ENCODE measurements at regions not wholly inside any gene's neighbourhood (a gene's known extent, or its start where the extent isn't known, plus 50 kb on each side); places are given as distances from the start of the nearest gene placed in this dataset.
"Not testable (repeated sequence)": the region's sequence is repeated elsewhere in the genome, so short reads cannot be mapped to it uniquely, and the experiment has no call there.

- no peak for DNase-seq
- no peak for ATAC-seq
- intact Hi-C loops (cut with micrococcal nuclease) = no loop called here
These were observed 198.5 kb upstream of the RSPO3 start for GRCh38 chr6:126919947-126920346.

- intact Hi-C loops (cut with micrococcal nuclease) = no loop called here
- DNase-seq (no peak), ATAC-seq (no peak)
These were observed 194.7 kb upstream of the RSPO3 start for GRCh38 chr6:126923807-126924206.

- DNase-seq (no peak), ATAC-seq (no peak)
- intact Hi-C loops (cut with micrococcal nuclease) = no loop called here
These were observed 191.5 kb upstream of the RSPO3 start for GRCh38 chr6:126926926-126927325.

- DNase-seq = no peak
- no peak for ATAC-seq
- intact Hi-C loops (cut with micrococcal nuclease) = no loop called here
These were observed 190.6 kb upstream of the RSPO3 start for GRCh38 chr6:126927841-126928240.

- ATAC-seq = no peak
- no peak for DNase-seq
- intact Hi-C loops (cut with micrococcal nuclease) = no loop called here
These were observed 181.0 kb upstream of the RSPO3 start for GRCh38 chr6:126937426-126937825.

GRCh38 chr6:126939784-126940183 lies 178.7 kb upstream of the RSPO3 start:
- no peak for ATAC-seq
- intact Hi-C loops (cut with micrococcal nuclease) = no loop called here
- DNase-seq = no peak

- DNase-seq = no peak
- intact Hi-C loops (cut with micrococcal nuclease) = no loop called here
- ATAC-seq = no peak
These were observed 176.7 kb upstream of the RSPO3 start for GRCh38 chr6:126941751-126942150.

GRCh38 chr6:126944512-126944911 lies 174.0 kb upstream of the RSPO3 start:
- DNase-seq (no peak), ATAC-seq (no peak)
- intact Hi-C loops (cut with micrococcal nuclease) = no loop called here

- DNase-seq (no peak), ATAC-seq (no peak)
- intact Hi-C loops (cut with micrococcal nuclease) = no loop called here
These were observed 173.3 kb upstream of the RSPO3 start for GRCh38 chr6:126945150-126945685.

- intact Hi-C loops (cut with micrococcal nuclease) = no loop called here
- ATAC-seq (no peak), DNase-seq (no peak)
These were observed 172.6 kb upstream of the RSPO3 start for GRCh38 chr6:126945812-126946360.

GRCh38 chr6:126947070-126947469 lies 171.4 kb upstream of the RSPO3 start:
- no peak for ATAC-seq
- intact Hi-C loops (cut with micrococcal nuclease) = no loop called here
- DNase-seq = no peak

GRCh38 chr6:126949786-126950185 lies 168.7 kb upstream of the RSPO3 start:
- intact Hi-C loops (cut with micrococcal nuclease) = no loop called here
- no peak for DNase-seq
- no peak for ATAC-seq

- ATAC-seq (no peak), DNase-seq (no peak)
- intact Hi-C loops (cut with micrococcal nuclease) = no loop called here
These were observed 162.8 kb upstream of the RSPO3 start for GRCh38 chr6:126955621-126956020.

- DNase-seq (no peak), ATAC-seq (no peak)
- intact Hi-C loops (cut with micrococcal nuclease) = no loop called here
These were observed 160.8 kb upstream of the RSPO3 start for GRCh38 chr6:126957721-126958120.

- intact Hi-C loops (cut with micrococcal nuclease) = no loop called here
- ATAC-seq (no peak), DNase-seq (no peak)
These were observed 158.7 kb upstream of the RSPO3 start for GRCh38 chr6:126959765-126960164.

- no peak for ATAC-seq
- intact Hi-C loops (cut with micrococcal nuclease) = no loop called here
- no peak for DNase-seq
These were observed 155.2 kb upstream of the RSPO3 start for GRCh38 chr6:126963077-126963809.

- DNase-seq (no peak), ATAC-seq (no peak)
- intact Hi-C loops (cut with micrococcal nuclease) = no loop called here
These were observed 151.0 kb upstream of the RSPO3 start for GRCh38 chr6:126967296-126968005.

- no peak for DNase-seq
- intact Hi-C loops (cut with micrococcal nuclease) = no loop called here
- ATAC-seq = no peak
These were observed 142.1 kb upstream of the RSPO3 start for GRCh38 chr6:126976253-126976797.

- DNase-seq = no peak
- ATAC-seq = no peak
- intact Hi-C loops (cut with micrococcal nuclease) = no loop called here
These were observed 134.7 kb upstream of the RSPO3 start for GRCh38 chr6:126983779-126984178.

GRCh38 chr6:126988125-126988524 lies 130.3 kb upstream of the RSPO3 start:
- DNase-seq; ATAC-seq; intact Hi-C loops (cut with micrococcal nuclease): not testable (repeated sequence)
